ENCODE measurements at regions not wholly inside any gene's neighbourhood (a gene's known extent, or its start where the extent isn't known, plus 50 kb on each side); places are given as distances from the start of the nearest gene placed in this dataset.

DNA sequence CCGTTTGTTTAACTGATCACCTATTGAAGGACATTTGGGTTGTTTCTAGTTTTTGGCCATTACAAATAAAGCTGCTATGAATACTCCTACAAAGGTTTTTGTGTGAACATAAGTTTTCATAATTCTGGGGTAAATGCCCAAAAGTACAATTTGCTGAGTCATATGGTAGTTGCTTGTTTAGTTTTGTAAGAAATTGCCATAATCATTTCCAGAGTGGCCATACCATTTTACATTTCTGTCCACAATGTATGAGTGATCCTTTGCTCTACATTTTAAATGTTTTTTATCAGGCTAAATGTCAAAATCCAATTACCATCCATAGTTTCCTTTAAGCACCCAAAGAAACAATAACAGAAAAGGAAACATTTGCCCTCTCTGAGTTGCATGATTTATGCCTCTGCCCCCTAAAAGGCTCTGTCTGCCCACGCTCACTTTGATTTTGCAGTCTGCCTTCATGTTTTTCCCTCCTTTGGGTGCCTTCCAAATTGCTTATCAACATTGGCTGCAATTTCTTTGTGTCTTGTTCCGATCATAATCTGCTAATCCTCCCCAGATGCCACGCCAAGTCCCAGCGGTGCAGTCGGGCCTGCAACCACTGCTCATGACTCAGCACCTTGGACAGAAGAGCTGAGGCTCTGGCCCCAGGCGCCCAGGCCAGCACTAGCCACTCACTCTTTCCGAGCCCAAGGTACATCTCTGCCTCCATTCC, 339.2 kb downstream of the PIK3R1 start:
- H3K4me1 ChIP-seq (ENCODE audit: insufficient read depth, low read length, poor library complexity, severe bottlenecking), result peaks cover 2% of the 10 kb centered on the region
- H3K4me2 ChIP-seq (ENCODE audit: low read length), result no peak overlapping the region
- intact Hi-C loops (cut with micrococcal nuclease; ENCODE audit: unreplicated experiment), result no loop called here
- no TSS peak for BruUV-seq (replicated peaks)
- no peak overlapping the region for H3K4me3 ChIP-seq (ENCODE audit: low read depth, low read length, poor library complexity, severe bottlenecking)
- ChIA-PET POLR2A (no interaction called here), CTCF (ENCODE audit: unreplicated experiment) (no interaction called here)
- peaks cover 5% of the 10 kb centered on the region; the same call in 1 of the 2 replicates for H3K9me3 ChIP-seq (ENCODE audit: low read length)
- H3K79me2 ChIP-seq (ENCODE audit: insufficient read depth, low read depth, low read length), result no peaks in the 10 kb centered on the region
- DNase-seq (ENCODE audit: low spot score), result no peak
- no peak overlapping the region for H3K27ac ChIP-seq (ENCODE audit: low read depth, low read length, poor library complexity, severe bottlenecking)
- TF ChIP-seq EZH2phosphoT487 (IDR thresholded peaks at IDR 0.05; ENCODE audit: borderline replicate concordance, low read depth, low read length), result no peak
- TF ChIP-seq, protein P1, sequence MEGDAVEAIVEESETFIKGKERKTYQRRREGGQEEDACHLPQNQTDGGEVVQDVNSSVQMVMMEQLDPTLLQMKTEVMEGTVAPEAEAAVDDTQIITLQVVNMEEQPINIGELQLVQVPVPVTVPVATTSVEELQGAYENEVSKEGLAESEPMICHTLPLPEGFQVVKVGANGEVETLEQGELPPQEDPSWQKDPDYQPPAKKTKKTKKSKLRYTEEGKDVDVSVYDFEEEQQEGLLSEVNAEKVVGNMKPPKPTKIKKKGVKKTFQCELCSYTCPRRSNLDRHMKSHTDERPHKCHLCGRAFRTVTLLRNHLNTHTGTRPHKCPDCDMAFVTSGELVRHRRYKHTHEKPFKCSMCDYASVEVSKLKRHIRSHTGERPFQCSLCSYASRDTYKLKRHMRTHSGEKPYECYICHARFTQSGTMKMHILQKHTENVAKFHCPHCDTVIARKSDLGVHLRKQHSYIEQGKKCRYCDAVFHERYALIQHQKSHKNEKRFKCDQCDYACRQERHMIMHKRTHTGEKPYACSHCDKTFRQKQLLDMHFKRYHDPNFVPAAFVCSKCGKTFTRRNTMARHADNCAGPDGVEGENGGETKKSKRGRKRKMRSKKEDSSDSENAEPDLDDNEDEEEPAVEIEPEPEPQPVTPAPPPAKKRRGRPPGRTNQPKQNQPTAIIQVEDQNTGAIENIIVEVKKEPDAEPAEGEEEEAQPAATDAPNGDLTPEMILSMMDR (conservative IDR thresholded peaks at IDR 0.05; ENCODE audit: low read length), result no peak
- no peaks in the 10 kb centered on the region for H3K36me3 ChIP-seq (ENCODE audit: insufficient read depth, low read length)
- H3K9me2 ChIP-seq (ENCODE audit: insufficient read depth, low read length), result no peaks in the 10 kb centered on the region
- H2AFZ ChIP-seq (ENCODE audit: low read length), result no peak overlapping the region
- no peaks in the 10 kb centered on the region for H4K20me1 ChIP-seq (ENCODE audit: insufficient read depth, low read length)

DNA sequence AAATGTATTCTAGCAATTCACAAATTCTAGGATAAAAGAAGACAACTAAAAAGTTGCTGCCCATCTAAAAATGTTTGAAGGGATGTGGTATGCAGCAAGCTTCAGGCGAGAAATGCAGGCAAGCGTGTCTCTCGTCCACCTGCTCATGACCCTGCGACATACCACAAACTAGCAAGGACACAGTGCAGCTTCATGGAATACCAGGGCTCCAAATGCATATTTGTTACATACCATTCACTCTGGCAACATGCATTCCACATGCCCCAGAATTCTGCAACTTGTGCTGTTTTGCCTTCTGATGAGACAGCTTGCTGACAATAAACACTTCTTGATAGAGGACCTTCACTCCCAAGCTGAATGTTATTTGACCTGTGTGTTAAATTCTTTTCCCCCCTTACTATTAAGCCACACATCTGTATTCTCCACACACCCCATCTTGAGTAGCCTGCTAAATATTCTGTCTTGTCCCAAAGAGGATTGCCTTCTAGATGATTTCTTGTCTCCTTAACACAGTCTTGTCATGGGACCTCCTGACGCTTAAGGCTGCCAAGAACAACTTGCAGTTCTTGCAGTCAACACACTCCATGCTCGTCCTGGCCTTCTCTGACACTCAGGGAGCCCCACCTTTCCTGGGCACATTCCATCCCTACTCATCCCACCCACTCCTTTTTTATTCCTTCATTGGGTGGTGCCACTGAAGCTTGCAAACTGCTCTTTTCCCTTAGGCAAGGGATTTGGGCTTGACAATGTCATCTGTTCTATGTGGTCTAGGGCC, 340.5 kb downstream of the PIK3R1 start:
- no TSS peak for BruUV-seq (replicated peaks)
- H3K9me3 ChIP-seq (ENCODE audit: low read length), result peaks cover 5% of the 10 kb centered on the region; the same call in 1 of the 2 replicates
- no peak overlapping the region for H3K4me3 ChIP-seq (ENCODE audit: low read depth, low read length, poor library complexity, severe bottlenecking)
- POLR2A ChIA-PET, result no interaction called here
- H3K9me2 ChIP-seq (ENCODE audit: insufficient read depth, low read length), result no peaks in the 10 kb centered on the region
- no peaks in the 10 kb centered on the region for H3K79me2 ChIP-seq (ENCODE audit: insufficient read depth, low read depth, low read length)
- TF ChIP-seq, protein P1 (conservative IDR thresholded peaks at IDR 0.05; ENCODE audit: low read length), result no peak
- TF ChIP-seq EZH2phosphoT487 (IDR thresholded peaks at IDR 0.05; ENCODE audit: borderline replicate concordance, low read depth, low read length), result no peak
- H2AFZ ChIP-seq (ENCODE audit: low read length), result no peak overlapping the region
- no peak overlapping the region for H3K27ac ChIP-seq (ENCODE audit: low read depth, low read length, poor library complexity, severe bottlenecking)
- H3K4me1 ChIP-seq (ENCODE audit: insufficient read depth, low read length, poor library complexity, severe bottlenecking), result peaks cover 2% of the 10 kb centered on the region
- no peaks in the 10 kb centered on the region for H3K36me3 ChIP-seq (ENCODE audit: insufficient read depth, low read length)
- H3K4me2 ChIP-seq (ENCODE audit: low read length), result no peak overlapping the region
- DNase-seq (ENCODE audit: low spot score), result no peak
- intact Hi-C loops (cut with micrococcal nuclease; ENCODE audit: unreplicated experiment), result no loop called here
- CTCF ChIA-PET (ENCODE audit: unreplicated experiment), result no interaction called here
- no peaks in the 10 kb centered on the region for H4K20me1 ChIP-seq (ENCODE audit: insufficient read depth, low read length)
